Mammary epithelial cell (primary cell): ENCODE measurements at regions not wholly inside any gene's neighbourhood (a gene's known extent, or its start where the extent isn't known, plus 50 kb on each side); places are given as distances from the start of the nearest gene placed in this dataset.

ENCODE experiments used
- EZH2 ChIP-seq: IDR thresholded peaks from 2 replicates; pipeline ENCODE4 v1.6.1; 2012; ENCODE audit warnings: low read length, inconsistent platforms, borderline replicate concordance
- TF ChIP-seq, protein P1 (sequence below), 2 donors: IDR thresholded peaks in 1 of 2; conservative IDR thresholded peaks in 1 of 2; 2 replicates each; pipeline ENCODE4 v1.5.1; 2011 to 2012; ENCODE audit warnings: inconsistent platforms in 2 of 2, low read length in 2 of 2, mild to moderate bottlenecking in 2 of 2, control low read depth in 1 of 2, low read depth in 1 of 2; ENCODE audit not compliant: insufficient read depth in 1 of 2; ENCODE audit errors: extremely low read depth in 1 of 2

DNA sequence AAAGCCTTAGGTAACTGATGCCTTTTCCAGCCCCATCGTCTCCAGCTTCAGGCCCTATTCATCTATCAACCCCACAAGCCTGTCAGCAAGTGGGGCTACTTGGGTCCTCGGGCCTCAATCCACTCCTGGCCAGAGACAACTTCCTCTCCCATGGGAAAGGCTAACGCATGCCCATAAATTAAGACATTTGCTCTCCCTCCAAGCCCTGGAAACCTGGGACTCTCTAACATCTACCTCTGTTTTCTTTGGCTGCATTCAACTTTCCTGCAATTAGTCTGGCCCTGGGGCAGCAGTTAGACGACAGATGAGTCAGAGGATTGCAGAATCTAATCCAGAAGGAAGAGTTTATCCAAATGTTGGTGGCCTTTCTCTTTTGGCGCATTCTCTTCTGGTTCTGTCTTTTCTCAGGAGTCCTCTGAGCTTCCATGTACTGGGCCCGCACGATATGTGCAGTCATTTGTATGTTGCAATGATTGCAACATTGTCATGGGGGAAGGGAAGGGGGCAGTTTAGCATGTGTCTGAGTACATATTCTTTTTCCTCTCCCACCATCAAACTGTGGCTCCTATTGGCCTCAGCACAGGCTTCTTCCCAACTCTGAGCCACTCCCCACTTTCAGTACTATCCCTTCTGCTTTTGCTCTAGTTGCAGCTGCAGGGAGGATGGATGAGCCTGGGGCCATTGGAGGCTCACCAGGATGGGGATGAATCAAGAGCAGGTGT lies 54.4 kb downstream of the NAV1 start:
- TF ChIP-seq, protein P1, sequence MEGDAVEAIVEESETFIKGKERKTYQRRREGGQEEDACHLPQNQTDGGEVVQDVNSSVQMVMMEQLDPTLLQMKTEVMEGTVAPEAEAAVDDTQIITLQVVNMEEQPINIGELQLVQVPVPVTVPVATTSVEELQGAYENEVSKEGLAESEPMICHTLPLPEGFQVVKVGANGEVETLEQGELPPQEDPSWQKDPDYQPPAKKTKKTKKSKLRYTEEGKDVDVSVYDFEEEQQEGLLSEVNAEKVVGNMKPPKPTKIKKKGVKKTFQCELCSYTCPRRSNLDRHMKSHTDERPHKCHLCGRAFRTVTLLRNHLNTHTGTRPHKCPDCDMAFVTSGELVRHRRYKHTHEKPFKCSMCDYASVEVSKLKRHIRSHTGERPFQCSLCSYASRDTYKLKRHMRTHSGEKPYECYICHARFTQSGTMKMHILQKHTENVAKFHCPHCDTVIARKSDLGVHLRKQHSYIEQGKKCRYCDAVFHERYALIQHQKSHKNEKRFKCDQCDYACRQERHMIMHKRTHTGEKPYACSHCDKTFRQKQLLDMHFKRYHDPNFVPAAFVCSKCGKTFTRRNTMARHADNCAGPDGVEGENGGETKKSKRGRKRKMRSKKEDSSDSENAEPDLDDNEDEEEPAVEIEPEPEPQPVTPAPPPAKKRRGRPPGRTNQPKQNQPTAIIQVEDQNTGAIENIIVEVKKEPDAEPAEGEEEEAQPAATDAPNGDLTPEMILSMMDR (conservative IDR thresholded peaks at IDR 0.05 in 1 of 2, IDR thresholded peaks at IDR 0.05 in 1 of 2; ENCODE audit: extremely low read depth in 1 of 2, insufficient read depth in 1 of 2, low read depth in 1 of 2, low read length in 2 of 2) = no peak
- no peak for TF ChIP-seq EZH2
